H1 (cell line): ENCODE measurements at regions not wholly inside any gene's neighbourhood (a gene's known extent, or its start where the extent isn't known, plus 50 kb on each side); places are given as distances from the start of the nearest gene placed in this dataset.

Experiments
- CTCF ChIA-PET: fragments of 300-600 bp; sonication (Branson Sonifier 250); formaldehyde crosslinking; loops from one replicate; lab custom pipeline; 2021; ENCODE audit not compliant: partially characterized antibody; lab: Charles Lee
- POLR2A ChIA-PET: fragments of 300-600 bp; sonication (Branson Sonifier 250); formaldehyde crosslinking; loops from one replicate; lab custom pipeline; 2021; ENCODE audit warnings: inconsistent platforms; ENCODE audit not compliant: partially characterized antibody; lab: Charles Lee
- DNase-seq, 2 experiments: peaks; one replicate each; pipeline versions ENCODE4 v3.0.0 to v3.0.0-alpha.2; 2010 to 2022; ENCODE audit warnings: low spot score in 2 of 2, low read depth in 1 of 2, mixed read lengths in 1 of 2
- FAIRE-seq: peaks from 2 replicates; lab custom pipeline; 2011; peaks lifted over from hg19 to GRCh38; lab: Jason Lieb, UNC
- H2AFZ ChIP-seq: 2 replicates; pipeline ENCODE4 v1.8.1; 2012; ENCODE audit warnings: low read length, inconsistent platforms
- H2AK5ac ChIP-seq: 2 replicates; pipeline ENCODE4 v1.6.1; 2013; ENCODE audit warnings: low read depth, low read length
- H2BK120ac ChIP-seq: replicated peaks from 2 replicates; pipeline ENCODE3; 2013; ENCODE audit warnings: low read depth, low read length, inconsistent platforms
- H2BK12ac ChIP-seq: 2 replicates; pipeline ENCODE4 v1.6.1; 2013; ENCODE audit warnings: low read depth, low read length
- H2BK15ac ChIP-seq: 2 replicates; pipeline ENCODE4 v1.6.1; 2013; ENCODE audit warnings: low read length
- H2BK20ac ChIP-seq: 2 replicates; pipeline ENCODE4 v1.6.1; 2013; ENCODE audit warnings: low read length
- H2BK5ac ChIP-seq: 2 replicates; pipeline ENCODE4 v1.6.1; 2013; ENCODE audit warnings: low read depth, low read length
- H3K14ac ChIP-seq: 2 replicates; pipeline ENCODE4 v1.6.1; 2013; ENCODE audit warnings: inconsistent platforms; ENCODE audit not compliant: insufficient read length
- H3K18ac ChIP-seq: 2 replicates; pipeline ENCODE4 v1.6.1; 2013; ENCODE audit warnings: low read length; ENCODE audit errors: extremely low read depth
- H3K23ac ChIP-seq: 2 replicates; pipeline ENCODE4 v1.6.1; 2013; ENCODE audit warnings: inconsistent platforms; ENCODE audit not compliant: insufficient read length
- H3K23me2 ChIP-seq: 2 replicates; pipeline ENCODE4 v1.6.1; 2013; ENCODE audit warnings: low read depth, low read length
- H3K27ac ChIP-seq: 2 replicates; pipeline ENCODE4 v1.6.1; 2011; ENCODE audit warnings: low read depth, low read length, inconsistent platforms
- H3K27me3 ChIP-seq, 4 experiments: replicated peaks in 1 of 4; 1 replicate in 1 of 4; 2 replicates in 3 of 4; pipeline versions ENCODE4 v1.6.1 to v1.8.1; 2011 to 2013; ENCODE audit warnings: low read length in 3 of 4, mild to moderate bottlenecking in 3 of 4, inconsistent platforms in 2 of 4, mixed read lengths in 2 of 4, moderate library complexity in 1 of 4; ENCODE audit not compliant: control insufficient read depth in 3 of 4, insufficient read depth in 3 of 4; ENCODE audit errors: extremely low read depth in 1 of 4
- H3K36me3 ChIP-seq, 4 experiments: 2 replicates each; pipeline versions ENCODE4 v1.6.1 to v1.8.1; 2011 to 2013; ENCODE audit warnings: mild to moderate bottlenecking in 4 of 4, low read length in 3 of 4, moderate library complexity in 2 of 4, control low read depth in 1 of 4, inconsistent platforms in 1 of 4; ENCODE audit not compliant: insufficient read depth in 4 of 4, control insufficient read depth in 2 of 4
- H3K4ac ChIP-seq: replicated peaks from 2 replicates; pipeline ENCODE3; 2013; ENCODE audit warnings: low read length, low read depth, mixed read lengths, inconsistent platforms; ENCODE audit not compliant: insufficient read length
- H3K4me1 ChIP-seq, 4 experiments: replicated peaks in 1 of 4; 1 replicate in 1 of 4; 2 replicates in 3 of 4; pipeline versions ENCODE4 v1.6.1 to v1.8.1; 2011 to 2013; ENCODE audit warnings: low read length in 3 of 4, inconsistent platforms in 2 of 4, mixed read lengths in 1 of 4; ENCODE audit not compliant: insufficient read depth in 4 of 4, control insufficient read depth in 3 of 4
- H3K4me2 ChIP-seq, 2 experiments: 2 replicates each; pipeline versions ENCODE4 v1.6.1 to v1.8.1; 2011 to 2013; ENCODE audit warnings: low read depth in 2 of 2, low read length in 2 of 2, control low read depth in 1 of 2, inconsistent platforms in 1 of 2, mild to moderate bottlenecking in 1 of 2; ENCODE audit not compliant: insufficient read depth in 1 of 2
- H3K4me3 ChIP-seq, 4 experiments: fragments of 200-600, 300-600 bp in 1 of 4; sonication (generic), shearing (Covaris generic), sonication (Bioruptor Twin) in 1 of 4; 2 replicates each; pipeline versions ENCODE4 v1.5.1 to v1.8.1; 2011 to 2016; ENCODE audit warnings: low read length in 4 of 4, low read depth in 3 of 4, control low read depth in 2 of 4, inconsistent platforms in 2 of 4, mild to moderate bottlenecking in 2 of 4, mixed read lengths in 1 of 4, moderate library complexity in 1 of 4; ENCODE audit not compliant: insufficient read depth in 2 of 4; ENCODE audit errors: extremely low read depth in 1 of 4
- H3K56ac ChIP-seq: replicated peaks from 2 replicates; pipeline ENCODE3; 2013; ENCODE audit warnings: low read depth, mild to moderate bottlenecking, mixed read lengths, low read length, inconsistent platforms; ENCODE audit not compliant: insufficient read length
- H3K79me1 ChIP-seq: 2 replicates; pipeline ENCODE4 v1.6.1; 2013; ENCODE audit warnings: low read depth, low read length, control low read depth
- H3K79me2 ChIP-seq, 2 experiments: 2 replicates each; pipeline versions ENCODE4 v1.6.1 to v1.8.1; 2012 to 2013; ENCODE audit warnings: low read length in 2 of 2, mild to moderate bottlenecking in 2 of 2, inconsistent platforms in 1 of 2; ENCODE audit not compliant: insufficient read depth in 2 of 2, control insufficient read depth in 1 of 2
- H3K9ac ChIP-seq, 4 experiments: replicated peaks in 1 of 4; 1 replicate in 1 of 4; 2 replicates in 3 of 4; pipeline versions ENCODE4 v1.6.1 to v1.8.1; 2011 to 2013; ENCODE audit warnings: low read depth in 3 of 4, low read length in 3 of 4, control low read depth in 2 of 4, mild to moderate bottlenecking in 2 of 4, moderate library complexity in 2 of 4, inconsistent platforms in 1 of 4; ENCODE audit errors: extremely low read depth in 1 of 4
- H3K9me3 ChIP-seq, 2 experiments: 2 replicates each; pipeline versions ENCODE4 v1.6.1 to v1.8.1; 2012 to 2013; ENCODE audit warnings: mild to moderate bottlenecking in 2 of 2, moderate library complexity in 2 of 2, control low read depth in 1 of 2, inconsistent platforms in 1 of 2, low read depth in 1 of 2, low read length in 1 of 2, mixed read lengths in 1 of 2; ENCODE audit not compliant: insufficient read depth in 2 of 2
- H4K20me1 ChIP-seq, 2 experiments: replicated peaks in 1 of 2; 2 replicates each; pipeline versions ENCODE3 to v1.8.1; 2011 to 2013; ENCODE audit warnings: inconsistent platforms in 2 of 2, low read length in 2 of 2, mild to moderate bottlenecking in 1 of 2; ENCODE audit not compliant: insufficient read depth in 2 of 2, control insufficient read depth in 1 of 2
- H4K5ac ChIP-seq: 2 replicates; pipeline ENCODE4 v1.6.1; 2013; ENCODE audit warnings: low read length, low read depth, mixed read lengths, inconsistent platforms; ENCODE audit not compliant: insufficient read length
- H4K8ac ChIP-seq: 2 replicates; pipeline ENCODE4 v1.8.0; 2013; ENCODE audit warnings: mild to moderate bottlenecking, moderate library complexity, low read length, inconsistent platforms; ENCODE audit not compliant: insufficient read depth; ENCODE audit errors: extremely low read depth
- H4K91ac ChIP-seq: replicated peaks from 2 replicates; pipeline ENCODE3; 2013; ENCODE audit warnings: low read length, mixed read lengths, inconsistent platforms; ENCODE audit not compliant: insufficient read length
- ASH2L ChIP-seq: fragments of 200-600, 300-600 bp; sonication (generic); IDR thresholded peaks from one replicate; pipeline ENCODE4 v1.7.1; 2017; ENCODE audit warnings: low read length
- CBX8 ChIP-seq: fragments of 300-800, 300-1000 bp; sonication (generic); IDR thresholded peaks from 2 replicates; pipeline ENCODE4 v1.7.1; 2016; ENCODE audit warnings: low read depth, low read length, borderline replicate concordance
- CHD1 ChIP-seq: IDR thresholded peaks from 2 replicates; pipeline ENCODE4 v1.6.1; 2012; ENCODE audit warnings: low read depth, low read length, improper control_type of control experiment
- CHD2 ChIP-seq: IDR thresholded peaks from 2 replicates; pipeline ENCODE4 v1.6.1; 2012; ENCODE audit warnings: low read length, improper control_type of control experiment
- EZH2 ChIP-seq: fragments of 200-600 bp; sonication (generic); IDR thresholded peaks from 2 replicates; pipeline ENCODE4 v1.7.1; 2012; ENCODE audit warnings: low read depth, mild to moderate bottlenecking, moderate library complexity, low read length, inconsistent platforms; ENCODE audit not compliant: severe bottlenecking
- GABPA ChIP-seq: IDR thresholded peaks from 2 replicates; pipeline ENCODE4 v1.6.1; 2011; ENCODE audit warnings: mild to moderate bottlenecking, low read length, moderate library complexity, borderline replicate concordance; ENCODE audit not compliant: insufficient read depth
- GTF2F1 ChIP-seq: IDR thresholded peaks from 2 replicates; pipeline ENCODE4 v1.6.1; 2012; ENCODE audit warnings: low read depth, low read length, improper control_type of control experiment, borderline replicate concordance
- HDAC2 ChIP-seq, 2 experiments: fragments of 300-600 bp in 1 of 2; sonication (generic) in 1 of 2; IDR thresholded peaks; 2 replicates each; pipeline ENCODE4 v1.6.1; 2011 to 2012; ENCODE audit warnings: low read depth in 2 of 2, low read length in 2 of 2, mild to moderate bottlenecking in 2 of 2, moderate library complexity in 2 of 2, borderline replicate concordance in 1 of 2, inconsistent platforms in 1 of 2
- HDAC6 ChIP-seq: IDR thresholded peaks from one replicate; pipeline ENCODE4 v1.7.1; 2012; ENCODE audit warnings: low read depth, mild to moderate bottlenecking, inconsistent platforms, low read length, moderate library complexity
- KDM4A ChIP-seq: IDR thresholded peaks from one replicate; pipeline ENCODE4 v1.7.1; 2012; ENCODE audit warnings: low read depth, mild to moderate bottlenecking, moderate library complexity, low read length, inconsistent platforms; ENCODE audit not compliant: severe bottlenecking
- RAD21 ChIP-seq, 2 experiments: IDR thresholded peaks in 1 of 2; conservative IDR thresholded peaks in 1 of 2; 2 replicates each; pipeline ENCODE4 v1.6.1; 2011; ENCODE audit warnings: low read depth in 2 of 2, low read length in 2 of 2, improper control_type of control experiment in 1 of 2, inconsistent platforms in 1 of 2, mild to moderate bottlenecking in 1 of 2, moderate library complexity in 1 of 2
- SIRT6 ChIP-seq: IDR thresholded peaks from one replicate; pipeline ENCODE4 v1.7.1; 2012; ENCODE audit warnings: low read length, inconsistent platforms
- TAF1 ChIP-seq: IDR thresholded peaks from 2 replicates; pipeline ENCODE4 v1.6.1; 2011; ENCODE audit warnings: mild to moderate bottlenecking, low read depth, low read length
- WGBS, 2 experiments: shearing (Covaris generic) in 1 of 2; methylation state at CpG; one replicate each; pipeline versions ENCODE4 v1.1.6 to v1.1.7; 2013 to 2015; ENCODE audit warnings: low lambda C conversion rate in 2 of 2, mixed read lengths in 2 of 2, inconsistent platforms in 1 of 2, low coverage in 1 of 2, missing lambda C conversion rate in 1 of 2; ENCODE audit not compliant: insufficient replicate concordance in 2 of 2, insufficient coverage in 1 of 2, insufficient read length in 1 of 2; ENCODE audit errors: extremely low coverage in 1 of 2, missing lambda C conversion rate in 1 of 2; 5-methylcytosine and 5-hydroxymethylcytosine counted together
- TF ChIP-seq, protein P1 (sequence below): IDR thresholded peaks from 2 replicates; pipeline ENCODE4 v1.6.1; 2012; ENCODE audit warnings: inconsistent platforms

DNA sequence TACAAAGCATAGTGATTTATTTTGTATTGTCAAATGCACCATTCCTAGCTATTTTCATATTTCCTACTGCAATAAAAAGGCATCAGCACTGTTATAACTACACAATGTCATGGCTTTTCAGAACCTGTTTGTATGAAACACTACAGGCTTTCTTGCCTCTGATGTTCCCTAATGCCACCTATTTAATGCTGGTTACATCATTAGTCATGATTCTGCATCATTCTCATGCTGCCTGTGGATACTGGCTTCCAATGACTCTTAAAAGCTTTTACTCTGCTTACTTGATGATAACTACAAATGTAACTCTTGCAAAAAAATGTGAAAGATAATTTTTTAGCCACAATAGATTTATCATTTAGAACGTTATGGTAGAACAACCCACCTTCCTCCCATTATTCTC is 529.4 kb downstream of the HTR7 start:
- Histone ChIP-seq H2AFZ (no peak overlapping the region), H4K8ac (no peak overlapping the region), H3K56ac (no peak overlapping the region), H3K79me2 (no peaks in the 10 kb centered on the region), H3K79me1 (no peaks in the 10 kb centered on the region), H3K27me3 (no peaks in the 10 kb centered on the region), H3K4me1 (peaks cover 0 to 4% (median 0%) of the 10 kb centered on the region in 4 experiments; a peak in 3 of 7 replicates), H3K23ac (no peak overlapping the region), H3K4ac (no peak overlapping the region), H4K91ac (no peak overlapping the region), H4K5ac (no peak overlapping the region), H3K9ac (no peak overlapping the region), H3K14ac (no peak overlapping the region), H3K18ac (no peak overlapping the region), H2BK120ac (no peak overlapping the region), H2BK12ac (no peak overlapping the region), H4K20me1 (no peaks in the 10 kb centered on the region), H3K27ac (no peak overlapping the region), H3K4me3 (no peak overlapping the region), H3K36me3 (no peaks in the 10 kb centered on the region), H2AK5ac (no peak overlapping the region), H2BK5ac (no peak overlapping the region), H3K9me3 (no peaks in the 10 kb centered on the region), H2BK15ac (no peak overlapping the region), H3K4me2 (no peak overlapping the region), H2BK20ac (no peak overlapping the region), H3K23me2 (no peaks in the 10 kb centered on the region)
- ChIA-PET CTCF (no interaction called here), POLR2A (no interaction called here)
- FAIRE-seq (no peak), DNase-seq (no peak)
- TF ChIP-seq TAF1 (no peak), KDM4A (no peak), GTF2F1 (no peak), GABPA (no peak), ASH2L (no peak), CHD2 (no peak), HDAC2 (IDR thresholded peaks at IDR 0.05; ENCODE audit: borderline replicate concordance in 1 of 2, low read depth in 2 of 2, low read length in 2 of 2) (no peak), SIRT6 (no peak), RAD21 (IDR thresholded peaks at IDR 0.05 in 1 of 2, conservative IDR thresholded peaks at IDR 0.05 in 1 of 2; ENCODE audit: low read depth in 2 of 2, low read length in 2 of 2) (no peak), CBX8 (no peak), HDAC6 (no peak), EZH2 (no peak), CHD1 (no peak)
- TF ChIP-seq, protein P1, sequence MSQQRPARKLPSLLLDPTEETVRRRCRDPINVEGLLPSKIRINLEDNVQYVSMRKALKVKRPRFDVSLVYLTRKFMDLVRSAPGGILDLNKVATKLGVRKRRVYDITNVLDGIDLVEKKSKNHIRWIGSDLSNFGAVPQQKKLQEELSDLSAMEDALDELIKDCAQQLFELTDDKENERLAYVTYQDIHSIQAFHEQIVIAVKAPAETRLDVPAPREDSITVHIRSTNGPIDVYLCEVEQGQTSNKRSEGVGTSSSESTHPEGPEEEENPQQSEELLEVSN: no peak
- WGBS, 2 experiments: 82% methylated on average over 1 of the region's 1 CpG; no CpG with 5 or more reads in 1 of the 2 experiments
